Mucosa of stomach (tissue), 1 donor: ENCODE measurements at regions not wholly inside any gene's neighbourhood (a gene's known extent, or its start where the extent isn't known, plus 50 kb on each side); places are given as distances from the start of the nearest gene placed in this dataset.

ENCODE experiments used
- H3K27me3 ChIP-seq: one replicate; pipeline ENCODE4 v1.7.0; 2013; ENCODE audit warnings: mild to moderate bottlenecking, low read length; ENCODE audit not compliant: control insufficient read depth, insufficient read depth
- H3K36me3 ChIP-seq: one replicate; pipeline ENCODE4 v1.7.0; 2013; ENCODE audit warnings: low read length; ENCODE audit not compliant: control insufficient read depth, insufficient read depth
- H3K4me1 ChIP-seq: one replicate; pipeline ENCODE4 v1.7.0; 2013; ENCODE audit warnings: mild to moderate bottlenecking, low read length; ENCODE audit not compliant: control insufficient read depth, insufficient read depth
- H3K4me3 ChIP-seq: one replicate; pipeline ENCODE4 v1.7.0; 2013; ENCODE audit warnings: low read length
- H3K9ac ChIP-seq: one replicate; pipeline ENCODE4 v1.7.0; 2013; ENCODE audit warnings: mild to moderate bottlenecking, low read length, moderate library complexity
- H3K9me3 ChIP-seq: one replicate; pipeline ENCODE4 v1.7.0; 2013; ENCODE audit warnings: mild to moderate bottlenecking, low read length, moderate library complexity; ENCODE audit not compliant: control insufficient read depth
- donor health status: Pancreatic carcinoma.

DNA sequence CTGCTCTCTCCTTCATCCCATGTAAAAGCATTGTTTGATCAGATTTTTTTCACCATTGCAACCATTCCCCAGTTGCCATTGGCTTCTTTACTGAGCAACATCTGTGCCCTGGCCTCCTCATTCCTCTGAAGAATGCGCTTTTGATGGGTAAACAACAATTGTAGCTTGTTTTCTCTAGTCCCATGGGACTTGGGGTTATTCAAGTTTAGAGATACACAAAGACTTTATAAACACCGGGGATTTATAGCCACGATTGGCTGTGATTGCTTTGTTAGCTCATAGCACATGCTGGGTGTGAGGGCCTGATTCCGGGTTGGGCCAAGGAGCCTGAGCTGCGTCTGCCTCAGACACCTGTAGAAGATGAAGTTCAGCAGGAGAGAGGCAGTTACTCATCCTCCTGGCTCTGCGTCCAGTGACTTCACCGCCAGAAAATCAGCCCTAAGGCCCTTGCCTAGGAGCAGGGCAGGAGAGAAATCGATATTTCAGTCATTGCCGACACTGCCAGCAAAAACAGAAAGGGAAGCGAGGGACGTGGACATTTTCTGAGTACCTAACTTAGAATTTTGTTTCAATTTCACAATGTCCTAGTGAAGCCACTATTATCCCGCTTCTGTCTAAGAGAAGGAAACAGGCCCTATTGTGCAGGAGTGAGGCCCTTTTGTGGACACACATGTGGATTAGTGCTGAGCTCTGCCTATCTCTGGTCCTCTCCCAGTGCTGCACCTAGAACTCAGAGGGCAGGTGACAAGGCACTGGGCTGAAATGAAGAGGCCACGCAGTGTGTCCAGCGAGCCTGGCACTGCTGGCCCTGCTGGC is 159.8 kb upstream of the USP24 start:
- H3K9me3 ChIP-seq, result no peaks in the 10 kb centered on the region
- H3K4me1 ChIP-seq, result peaks cover 8% of the 10 kb centered on the region
- no peaks in the 10 kb centered on the region for H3K27me3 ChIP-seq
- no peak overlapping the region for H3K4me3 ChIP-seq
- H3K9ac ChIP-seq, result peak overlapping the region; percentile 32
- H3K36me3 ChIP-seq, result no peaks in the 10 kb centered on the region

DNA sequence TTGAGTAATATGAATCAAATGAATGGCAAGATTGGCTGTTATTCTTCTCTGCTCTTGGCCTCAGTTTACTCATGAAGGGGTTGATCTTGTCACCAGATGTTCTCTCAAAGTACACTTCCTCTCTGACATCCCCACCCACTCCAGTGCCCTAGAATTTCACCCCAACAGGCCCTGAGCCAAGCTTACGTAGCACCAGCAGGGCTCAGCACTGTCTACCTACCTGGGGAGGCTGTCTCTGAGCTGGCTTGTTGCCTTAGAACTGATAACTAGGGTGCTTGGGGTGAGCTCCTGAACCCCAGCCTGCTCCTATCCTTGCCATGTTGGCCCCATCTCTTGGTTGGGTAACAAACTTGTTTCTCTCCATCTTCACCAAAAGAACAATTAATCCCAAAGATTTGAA is 159.1 kb upstream of the USP24 start:
- no peaks in the 10 kb centered on the region for H3K27me3 ChIP-seq
- H3K9ac ChIP-seq, result no peak overlapping the region
- H3K4me1 ChIP-seq, result peaks cover 8% of the 10 kb centered on the region
- H3K9me3 ChIP-seq, result no peaks in the 10 kb centered on the region
- no peak overlapping the region for H3K4me3 ChIP-seq
- H3K36me3 ChIP-seq, result no peaks in the 10 kb centered on the region

DNA sequence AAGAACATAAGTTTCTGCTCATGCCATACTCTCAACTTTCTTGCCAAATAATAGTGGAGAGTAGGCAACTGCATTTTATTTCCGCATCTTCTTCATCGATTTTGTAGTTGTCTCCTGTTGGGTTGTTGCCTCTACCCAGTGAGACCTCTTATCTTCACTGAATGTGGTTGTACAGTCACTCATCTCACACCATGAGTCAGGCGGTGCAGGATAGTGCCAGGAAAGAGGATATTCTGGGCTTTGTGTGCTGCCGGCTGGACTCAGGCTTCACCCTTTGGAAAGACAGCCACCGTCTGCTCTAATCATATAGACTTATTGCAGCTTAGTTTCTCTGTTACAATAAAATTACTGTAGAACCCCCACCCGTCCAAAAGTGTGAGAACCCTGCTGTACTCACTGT is 154.3 kb upstream of the USP24 start:
- no peaks in the 10 kb centered on the region for H3K36me3 ChIP-seq
- no peaks in the 10 kb centered on the region for H3K4me1 ChIP-seq
- H3K9me3 ChIP-seq, result no peaks in the 10 kb centered on the region
- no peak overlapping the region for H3K9ac ChIP-seq
- H3K27me3 ChIP-seq, result no peaks in the 10 kb centered on the region
- H3K4me3 ChIP-seq, result no peak overlapping the region

GRCh38 chr1:55368698-55369097 is 153.5 kb upstream of the USP24 start:
- Histone ChIP-seq H3K36me3 (no peaks in the 10 kb centered on the region), H3K4me1 (no peaks in the 10 kb centered on the region), H3K9ac (no peak overlapping the region), H3K27me3 (no peaks in the 10 kb centered on the region), H3K9me3 (no peaks in the 10 kb centered on the region), H3K4me3 (no peak overlapping the region)

DNA sequence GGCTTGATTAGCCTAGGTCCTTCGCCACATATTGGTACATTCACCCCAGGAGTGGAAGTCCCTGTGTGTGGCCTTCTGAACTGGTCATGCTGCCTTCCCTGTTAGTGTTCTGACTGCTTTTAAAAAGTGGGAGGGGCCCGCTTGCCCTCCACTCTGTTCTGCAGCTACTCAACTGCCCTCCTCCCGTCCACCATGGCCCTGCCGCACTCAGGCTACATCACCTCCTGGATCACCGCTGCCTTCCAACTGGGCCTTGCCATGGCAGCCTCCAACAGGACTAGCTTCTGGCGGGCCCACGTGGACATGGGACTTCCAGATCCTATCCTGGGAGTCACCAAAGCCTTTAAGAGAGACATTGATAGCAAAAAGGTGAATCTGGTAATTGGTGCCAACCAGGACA is 152.1 kb upstream of the USP24 start:
- Histone ChIP-seq H3K9ac (no peak overlapping the region), H3K9me3 (no peaks in the 10 kb centered on the region), H3K27me3 (no peaks in the 10 kb centered on the region), H3K4me1 (no peaks in the 10 kb centered on the region), H3K36me3 (no peaks in the 10 kb centered on the region), H3K4me3 (no peak overlapping the region)

GRCh38 chr1:55364216-55364615 is 149.1 kb upstream of the USP24 start:
- Histone ChIP-seq H3K4me3 (no peak overlapping the region), H3K9ac (no peak overlapping the region), H3K4me1 (no peaks in the 10 kb centered on the region), H3K9me3 (no peaks in the 10 kb centered on the region), H3K27me3 (no peaks in the 10 kb centered on the region), H3K36me3 (no peaks in the 10 kb centered on the region)

DNA sequence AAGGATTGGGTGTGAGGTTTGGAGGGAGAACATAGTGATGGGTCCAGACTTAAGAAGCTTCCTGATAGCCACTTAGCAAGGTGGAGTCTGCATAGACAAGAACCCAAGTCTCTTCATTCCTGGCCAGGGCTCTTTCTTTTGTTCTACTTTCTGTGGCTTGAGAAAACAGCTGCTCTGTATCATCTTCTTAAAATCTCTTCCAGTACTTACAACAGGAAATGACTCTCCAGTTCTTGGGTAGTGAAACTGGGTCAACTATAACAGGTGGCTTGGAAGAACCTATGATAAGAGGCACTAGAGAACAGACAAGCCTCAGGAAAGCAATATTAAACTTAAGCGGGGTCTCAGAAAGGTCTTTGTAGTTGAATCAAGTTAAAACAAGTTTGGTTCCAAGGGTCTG is 148.1 kb upstream of the USP24 start:
- H3K4me1 ChIP-seq, result no peaks in the 10 kb centered on the region
- no peaks in the 10 kb centered on the region for H3K27me3 ChIP-seq
- H3K9me3 ChIP-seq, result no peaks in the 10 kb centered on the region
- H3K4me3 ChIP-seq, result no peak overlapping the region
- no peaks in the 10 kb centered on the region for H3K36me3 ChIP-seq
- no peak overlapping the region for H3K9ac ChIP-seq

DNA sequence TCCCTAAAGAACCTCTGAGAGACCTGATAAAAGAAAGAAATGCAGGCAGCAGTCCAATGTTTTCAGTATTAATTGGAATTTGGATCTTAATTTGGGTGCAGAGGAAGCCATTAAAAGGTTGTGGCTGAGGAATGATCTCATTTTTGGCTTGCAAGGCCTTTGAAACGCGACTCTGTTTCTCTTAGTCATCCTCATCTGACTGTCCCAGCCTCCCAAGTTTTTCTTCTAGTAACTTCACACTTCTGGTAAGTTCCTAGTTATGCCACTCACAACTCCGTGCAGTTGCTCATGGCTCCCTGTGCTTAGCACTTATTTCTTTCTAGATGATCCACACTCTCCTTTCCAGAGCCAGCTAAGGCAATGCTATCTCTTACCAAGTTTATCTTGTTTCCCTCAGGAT is 147.4 kb upstream of the USP24 start:
- Histone ChIP-seq H3K9me3 (no peaks in the 10 kb centered on the region), H3K9ac (no peak overlapping the region), H3K4me1 (no peaks in the 10 kb centered on the region), H3K36me3 (no peaks in the 10 kb centered on the region), H3K4me3 (no peak overlapping the region), H3K27me3 (no peaks in the 10 kb centered on the region)

- no peak overlapping the region for H3K4me3 ChIP-seq
- H3K36me3 ChIP-seq, result no peaks in the 10 kb centered on the region
- H3K9ac ChIP-seq, result no peak overlapping the region
- no peaks in the 10 kb centered on the region for H3K9me3 ChIP-seq
- H3K27me3 ChIP-seq, result no peaks in the 10 kb centered on the region
- H3K4me1 ChIP-seq, result no peaks in the 10 kb centered on the region
Measured at GRCh38 chr1:55359611-55360010, 144.4 kb upstream of the USP24 start.

GRCh38 chr1:55358581-55358980 is 143.4 kb upstream of the USP24 start:
- H3K9ac ChIP-seq, result no peak overlapping the region
- no peaks in the 10 kb centered on the region for H3K36me3 ChIP-seq
- H3K9me3 ChIP-seq, result no peaks in the 10 kb centered on the region
- no peak overlapping the region for H3K4me3 ChIP-seq
- no peaks in the 10 kb centered on the region for H3K27me3 ChIP-seq
- H3K4me1 ChIP-seq, result no peaks in the 10 kb centered on the region

DNA sequence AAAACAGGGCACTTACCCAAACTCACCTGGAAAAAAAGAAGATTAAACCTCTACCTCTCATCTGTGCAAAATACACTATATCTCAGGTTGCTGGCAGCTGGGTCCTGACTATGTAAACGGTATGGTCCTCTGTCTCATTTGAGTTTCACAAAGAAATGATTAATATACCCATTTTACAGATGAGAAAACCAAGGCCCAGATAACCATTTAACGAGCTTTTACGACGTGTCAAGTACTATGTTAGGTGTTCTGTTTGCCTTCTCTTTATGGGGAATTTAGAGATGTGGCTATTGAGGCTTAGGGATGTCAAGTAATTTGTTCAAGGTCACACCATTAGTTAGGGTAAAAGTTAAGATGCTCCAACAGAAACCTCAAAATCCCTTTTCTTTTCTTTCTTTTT is 140.4 kb upstream of the USP24 start:
- Histone ChIP-seq H3K4me3 (no peak overlapping the region), H3K36me3 (no peaks in the 10 kb centered on the region), H3K9ac (no peak overlapping the region), H3K9me3 (no peaks in the 10 kb centered on the region), H3K27me3 (no peaks in the 10 kb centered on the region), H3K4me1 (no peaks in the 10 kb centered on the region)

DNA sequence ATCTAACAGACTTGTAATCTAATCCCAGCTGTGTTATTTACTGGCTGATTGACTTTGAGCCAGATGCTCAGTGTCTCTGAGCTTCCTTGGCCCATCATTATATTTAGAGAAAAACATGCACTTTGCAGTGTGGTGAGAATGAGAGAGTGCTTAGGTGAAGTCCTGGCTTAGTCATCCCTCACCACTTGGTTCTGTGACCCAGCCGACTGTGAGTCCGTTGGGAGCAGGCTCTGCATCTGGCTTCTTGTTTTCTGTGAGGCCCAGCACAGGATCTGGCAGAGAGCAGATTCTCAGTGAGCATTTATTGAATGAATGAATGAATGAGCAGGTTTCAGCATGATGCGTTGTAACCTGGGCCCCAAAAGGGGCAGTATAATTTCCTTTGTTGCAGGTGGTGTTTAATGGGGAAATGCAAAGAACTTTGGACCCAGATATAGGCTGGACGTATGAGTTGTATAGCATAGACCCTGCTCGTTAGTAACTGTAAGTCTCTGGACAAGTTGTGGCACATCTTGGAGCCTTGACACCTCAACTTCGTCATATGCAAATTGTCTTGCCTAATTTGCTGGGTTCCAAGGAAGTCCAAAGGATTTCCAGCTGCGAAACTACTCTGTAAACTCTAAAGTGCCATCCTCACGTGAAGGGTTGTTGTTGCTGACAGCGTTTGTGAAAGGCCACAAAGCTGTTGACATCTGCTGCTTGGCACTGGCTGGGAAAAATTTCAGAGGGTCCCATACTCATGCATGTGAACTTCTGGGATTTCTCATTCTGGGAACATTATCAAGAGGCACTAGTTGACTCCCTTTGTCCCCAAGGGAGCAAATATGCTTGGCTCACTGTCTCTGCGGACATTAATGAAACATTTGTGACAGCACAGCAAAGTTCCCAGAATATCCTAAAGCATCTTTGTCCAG is 138.8 kb upstream of the USP24 start:
- Histone ChIP-seq H3K4me1 (no peaks in the 10 kb centered on the region), H3K27me3 (no peaks in the 10 kb centered on the region), H3K9ac (no peak overlapping the region)

More for the DNA sequence above, 138.8 kb upstream of the USP24 start:
- H3K9me3 ChIP-seq, result no peaks in the 10 kb centered on the region
- H3K4me3 ChIP-seq, result no peak overlapping the region
- H3K36me3 ChIP-seq, result no peaks in the 10 kb centered on the region
